Psoas muscle (tissue), 7 donors: ENCODE measurements at regions not wholly inside any gene's neighbourhood (a gene's known extent, or its start where the extent isn't known, plus 50 kb on each side); places are given as distances from the start of the nearest gene placed in this dataset.

ENCODE experiments used
- ATAC-seq, 4 donors: fragments of 200-7000 bp; cut with Tn5 transposase; one replicate each; pipeline ENCODE4 v1.9.1; 2020; ENCODE audit warnings: moderate library complexity in 3 of 4, mild to moderate bottlenecking in 2 of 4
- DNase-seq, 2 donors: peaks; one replicate each; pipeline ENCODE4 v3.0.0-alpha.2; 2020
- H3K27ac ChIP-seq: fragments of 200-600 bp; one replicate; pipeline ENCODE4 v1.8.0; 2022
- H3K27me3 ChIP-seq, 3 donors: fragments of 200-600 bp in 1 of 3; one replicate each; pipeline versions ENCODE4 v1.6.1 to v1.8.0; 2013 to 2022; ENCODE audit warnings: low read length in 2 of 3, mild to moderate bottlenecking in 2 of 3, moderate library complexity in 1 of 3; ENCODE audit not compliant: insufficient read depth in 3 of 3
- H3K36me3 ChIP-seq, 2 donors: fragments of 200-600 bp in 1 of 2; one replicate each; pipeline versions ENCODE4 v1.6.1 to v1.8.0; 2013 to 2022; ENCODE audit warnings: low read depth in 1 of 2, mild to moderate bottlenecking in 1 of 2, moderate library complexity in 1 of 2; ENCODE audit not compliant: insufficient read depth in 1 of 2
- H3K4me1 ChIP-seq: fragments of 200-600 bp; one replicate; pipeline ENCODE4 v1.8.0; 2022
- H3K4me3 ChIP-seq: fragments of 200-600 bp; one replicate; pipeline ENCODE4 v1.8.0; 2022; ENCODE audit warnings: mild to moderate bottlenecking
- H3K9me3 ChIP-seq: fragments of 200-600 bp; one replicate; pipeline ENCODE4 v1.8.0; 2022
- CTCF ChIP-seq: fragments of 200-600 bp; IDR thresholded peaks from one replicate; pipeline ENCODE4 v1.8.0; 2022; ENCODE audit warnings: antibody characterized with exemption
- WGBS, 3 donors: extraction: QIAGEN DNeasy Blood & Tissue Kit; methylation state at CpG; one replicate each; pipeline versions ENCODE4 v1.1.6 to v1.1.7; 2013; 5-methylcytosine and 5-hydroxymethylcytosine counted together
- intact Hi-C, 2 donors: fragments of 100-400 bp; cut with DNase I; formaldehyde crosslinking; loops; one replicate each; pipeline versions ENCODE4 v1.11.0 to v1.14.2; 2022
- donor health status: healthy with polysubstance abuse.
- donor health status: DM: no; HTN: no; CAD: no; lungs with moderate emphysema.
- donor health status: Bipolar disorder and iron deficiency.
- donor health status: healthy.
- donor health status: DM: yes; HTN: yes; CAD: no.
- donor health status: DM: no; HTN: no; CAD: no.
- donor health status: DM: yes; HTN: yes; CAD: no.

DNA sequence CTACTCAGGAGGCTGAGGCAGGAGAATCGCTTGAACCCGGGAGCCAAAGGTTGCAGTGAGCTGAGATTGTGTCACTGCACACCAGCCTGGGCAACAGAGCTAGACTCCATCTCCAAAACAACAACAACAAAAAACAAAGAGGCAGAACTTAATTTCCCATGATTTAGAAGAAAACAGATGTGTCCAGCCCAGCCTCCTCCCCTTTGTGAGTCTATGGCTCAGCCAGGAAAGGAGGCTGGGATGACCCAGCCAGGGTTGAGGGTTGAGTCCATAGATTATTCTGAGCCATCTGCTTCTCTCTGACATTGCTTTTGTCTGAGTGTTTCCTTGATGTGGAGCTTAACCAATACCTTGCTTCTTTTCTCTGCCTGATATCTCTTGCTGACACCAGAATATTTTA, 994.1 kb downstream of the TYW1 start:
- 88 to 96% (median 95%) methylated on average over 2 of the region's 2 CpGs for WGBS, 3 donors
- DNase-seq (no peak), ATAC-seq (no peak)
- TF ChIP-seq CTCF, result no peak
- H3K27me3 ChIP-seq, result peaks cover 0 to 2% (median 0%) of the 10 kb centered on the region in 3 donors
- H3K27ac ChIP-seq, result no peak overlapping the region
- intact Hi-C loops, result no loop called here
- H3K4me1 ChIP-seq, result no peaks in the 10 kb centered on the region
- no peaks in the 10 kb centered on the region for H3K36me3 ChIP-seq
- H3K9me3 ChIP-seq, result no peaks in the 10 kb centered on the region
- H3K4me3 ChIP-seq, result no peak overlapping the region

- no peak for TF ChIP-seq CTCF
- H3K4me3 ChIP-seq, result no peak overlapping the region
- intact Hi-C loops, result no loop called here
- no peak for ATAC-seq
- peaks cover 0 to 2% (median 0%) of the 10 kb centered on the region in 3 donors for H3K27me3 ChIP-seq
- H3K9me3 ChIP-seq, result no peaks in the 10 kb centered on the region
- H3K27ac ChIP-seq, result no peak overlapping the region
- WGBS, 3 donors, result 77 to 85% (median 83%) methylated on average over 8 of the region's 8 CpGs
- no peak for DNase-seq
- no peaks in the 10 kb centered on the region for H3K36me3 ChIP-seq
- H3K4me1 ChIP-seq, result no peaks in the 10 kb centered on the region
Observed at GRCh38 chr7:67992287-67992686, 995.7 kb downstream of the TYW1 start.

GRCh38 chr7:68005992-68006391, 1009.4 kb downstream of the TYW1 start:
- no peaks in the 10 kb centered on the region for H3K9me3 ChIP-seq
- 91 to 93% (median 92%) methylated on average over 6 of the region's 6 CpGs for WGBS, 3 donors
- TF ChIP-seq CTCF, result no peak
- ATAC-seq (no peak), DNase-seq (no peak)
- no peaks in the 10 kb centered on the region for H3K27me3 ChIP-seq
- no peaks in the 10 kb centered on the region for H3K4me1 ChIP-seq
- no peaks in the 10 kb centered on the region for H3K36me3 ChIP-seq
- intact Hi-C loops, result no loop called here
- H3K27ac ChIP-seq, result no peak overlapping the region
- H3K4me3 ChIP-seq, result no peak overlapping the region

- DNase-seq (no peak), ATAC-seq (no peak)
- H3K4me3 ChIP-seq, result no peak overlapping the region
- H3K4me1 ChIP-seq, result no peaks in the 10 kb centered on the region
- H3K27ac ChIP-seq, result no peak overlapping the region
- no peaks in the 10 kb centered on the region for H3K36me3 ChIP-seq
- intact Hi-C loops, result no loop called here
- TF ChIP-seq CTCF, result no peak
- no peaks in the 10 kb centered on the region for H3K27me3 ChIP-seq
- H3K9me3 ChIP-seq, result no peaks in the 10 kb centered on the region
- 52 to 71% (median 70%) methylated on average over 2 of the region's 2 CpGs for WGBS, 3 donors
Observed at GRCh38 chr7:68006619-68007018, 1010.0 kb downstream of the TYW1 start.

DNA sequence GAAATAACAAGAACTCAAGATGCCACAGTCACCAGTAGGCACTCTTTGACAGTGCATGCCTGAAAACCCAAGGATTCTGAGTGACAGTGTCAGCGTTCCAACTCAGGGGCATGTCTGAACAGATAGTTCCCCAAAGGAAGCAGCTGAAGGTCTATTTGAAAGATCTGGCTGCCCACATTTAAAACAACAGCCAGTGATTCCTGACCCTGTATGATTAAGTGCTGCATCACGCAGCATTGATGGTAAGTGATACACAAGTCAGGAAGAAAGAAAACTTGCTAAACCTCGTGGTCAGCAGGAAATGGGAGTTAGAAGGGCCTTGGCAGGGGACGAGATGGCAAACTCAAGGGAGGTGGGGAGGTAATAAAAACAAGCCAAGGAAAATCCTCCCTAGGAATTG, 1013.1 kb downstream of the TYW1 start:
- ATAC-seq (no peak), DNase-seq (no peak)
- Histone ChIP-seq H3K4me1 (no peaks in the 10 kb centered on the region), H3K36me3 (no peaks in the 10 kb centered on the region), H3K27ac (no peak overlapping the region), H3K9me3 (no peaks in the 10 kb centered on the region), H3K27me3 (no peaks in the 10 kb centered on the region), H3K4me3 (no peak overlapping the region)
- intact Hi-C loops, result no loop called here
- TF ChIP-seq CTCF, result no peak
- 36 to 43% (median 38%) methylated on average over 4 of the region's 4 CpGs for WGBS, 3 donors
